SK-MEL-5 (cell line): ENCODE measurements at regions not wholly inside any gene's neighbourhood (a gene's known extent, or its start where the extent isn't known, plus 50 kb on each side); places are given as distances from the start of the nearest gene placed in this dataset.

Experiments
- DNase-seq: peaks from one replicate; pipeline ENCODE4 v3.0.0-alpha.2; 2016; ENCODE audit warnings: low read depth, low spot score
- in situ Hi-C: cut with HindIII; loops from 2 replicates; pipeline ENCODE4 v1.10.0; 2016; ENCODE audit warnings: low sequenced_read_pairs, high pct_unique_total_duplicates, low pct_unique_long_range_greater_than_20kb

DNA sequence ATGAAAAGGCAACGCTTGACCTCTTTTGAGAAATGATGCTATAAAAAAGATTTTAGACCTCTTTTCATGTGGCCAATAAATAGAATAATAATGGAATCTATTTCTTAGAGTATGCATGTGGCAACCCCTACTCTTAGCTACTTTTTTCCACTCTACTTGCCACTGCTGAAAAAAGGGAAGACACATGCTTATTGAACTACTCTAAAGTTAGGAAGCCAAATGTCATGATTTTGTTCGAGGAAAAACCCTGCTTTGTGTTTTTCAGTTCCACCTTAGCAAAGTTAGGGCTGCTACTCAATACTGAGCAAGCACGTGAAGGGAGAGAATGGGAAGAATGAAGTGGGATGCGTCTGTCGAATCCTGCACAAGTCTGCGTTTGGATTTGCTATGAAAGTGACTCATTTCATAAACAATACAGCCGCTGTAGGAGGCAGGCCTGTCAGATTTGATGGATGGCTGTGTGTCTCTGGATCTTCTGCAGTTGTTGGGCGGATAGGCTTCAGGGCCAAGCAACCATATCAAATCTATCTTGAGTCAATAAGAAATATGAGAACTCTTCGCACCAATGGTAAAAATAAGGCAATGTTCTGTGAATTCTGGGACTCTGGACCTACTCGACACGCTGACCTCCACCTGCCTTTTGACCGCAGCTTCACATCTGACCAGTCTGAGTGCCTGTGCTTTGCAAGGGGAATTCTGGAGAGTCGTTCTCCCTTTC is 333.6 kb downstream of the PIK3R1 start:
- peak; percentile 80 for DNase-seq
- in situ Hi-C loops, result no loop called here

DNA sequence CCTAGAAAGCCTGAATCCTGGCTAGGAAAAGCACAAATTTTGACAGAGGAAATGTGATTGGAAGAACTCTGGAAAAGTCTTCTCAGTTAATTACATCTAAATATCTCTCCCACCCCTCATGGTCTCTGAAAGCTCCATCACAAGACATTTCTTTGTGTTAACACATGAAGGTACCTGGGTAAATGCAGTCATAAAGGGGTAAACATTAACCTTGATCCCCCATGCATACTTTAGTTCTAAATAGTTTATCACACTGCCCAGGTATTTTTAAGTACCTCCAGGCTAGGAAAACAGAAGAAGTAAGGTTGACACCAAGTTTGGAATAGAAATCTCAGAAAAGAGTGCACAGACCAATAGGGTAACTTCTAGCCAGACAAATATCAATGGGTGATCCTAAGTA is 334.5 kb downstream of the PIK3R1 start:
- in situ Hi-C loops, result no loop called here
- DNase-seq, result no peak

DNA sequence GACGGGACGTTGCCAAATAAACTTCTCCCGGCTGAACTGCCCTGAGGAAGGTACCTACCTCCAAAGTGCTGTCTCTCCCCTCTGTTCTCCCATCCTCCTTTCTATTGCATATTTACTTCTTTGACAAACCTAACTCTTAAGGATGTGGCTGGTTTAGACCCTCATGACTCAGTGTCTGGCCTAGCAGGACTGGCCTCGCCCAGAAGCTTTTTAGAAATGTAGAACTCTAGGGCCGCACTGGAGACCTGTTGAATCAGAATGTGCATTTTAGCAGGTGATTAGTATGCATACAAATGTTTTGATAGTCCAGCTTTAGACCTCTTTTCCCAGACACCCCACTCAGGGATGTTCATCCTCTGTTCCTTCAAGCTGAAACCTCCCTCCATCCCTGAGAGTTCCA is 335.9 kb downstream of the PIK3R1 start:
- in situ Hi-C loops, result no loop called here
- DNase-seq, result no peak

DNA sequence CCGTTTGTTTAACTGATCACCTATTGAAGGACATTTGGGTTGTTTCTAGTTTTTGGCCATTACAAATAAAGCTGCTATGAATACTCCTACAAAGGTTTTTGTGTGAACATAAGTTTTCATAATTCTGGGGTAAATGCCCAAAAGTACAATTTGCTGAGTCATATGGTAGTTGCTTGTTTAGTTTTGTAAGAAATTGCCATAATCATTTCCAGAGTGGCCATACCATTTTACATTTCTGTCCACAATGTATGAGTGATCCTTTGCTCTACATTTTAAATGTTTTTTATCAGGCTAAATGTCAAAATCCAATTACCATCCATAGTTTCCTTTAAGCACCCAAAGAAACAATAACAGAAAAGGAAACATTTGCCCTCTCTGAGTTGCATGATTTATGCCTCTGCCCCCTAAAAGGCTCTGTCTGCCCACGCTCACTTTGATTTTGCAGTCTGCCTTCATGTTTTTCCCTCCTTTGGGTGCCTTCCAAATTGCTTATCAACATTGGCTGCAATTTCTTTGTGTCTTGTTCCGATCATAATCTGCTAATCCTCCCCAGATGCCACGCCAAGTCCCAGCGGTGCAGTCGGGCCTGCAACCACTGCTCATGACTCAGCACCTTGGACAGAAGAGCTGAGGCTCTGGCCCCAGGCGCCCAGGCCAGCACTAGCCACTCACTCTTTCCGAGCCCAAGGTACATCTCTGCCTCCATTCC is 339.2 kb downstream of the PIK3R1 start:
- no peak for DNase-seq
- in situ Hi-C loops, result no loop called here

DNA sequence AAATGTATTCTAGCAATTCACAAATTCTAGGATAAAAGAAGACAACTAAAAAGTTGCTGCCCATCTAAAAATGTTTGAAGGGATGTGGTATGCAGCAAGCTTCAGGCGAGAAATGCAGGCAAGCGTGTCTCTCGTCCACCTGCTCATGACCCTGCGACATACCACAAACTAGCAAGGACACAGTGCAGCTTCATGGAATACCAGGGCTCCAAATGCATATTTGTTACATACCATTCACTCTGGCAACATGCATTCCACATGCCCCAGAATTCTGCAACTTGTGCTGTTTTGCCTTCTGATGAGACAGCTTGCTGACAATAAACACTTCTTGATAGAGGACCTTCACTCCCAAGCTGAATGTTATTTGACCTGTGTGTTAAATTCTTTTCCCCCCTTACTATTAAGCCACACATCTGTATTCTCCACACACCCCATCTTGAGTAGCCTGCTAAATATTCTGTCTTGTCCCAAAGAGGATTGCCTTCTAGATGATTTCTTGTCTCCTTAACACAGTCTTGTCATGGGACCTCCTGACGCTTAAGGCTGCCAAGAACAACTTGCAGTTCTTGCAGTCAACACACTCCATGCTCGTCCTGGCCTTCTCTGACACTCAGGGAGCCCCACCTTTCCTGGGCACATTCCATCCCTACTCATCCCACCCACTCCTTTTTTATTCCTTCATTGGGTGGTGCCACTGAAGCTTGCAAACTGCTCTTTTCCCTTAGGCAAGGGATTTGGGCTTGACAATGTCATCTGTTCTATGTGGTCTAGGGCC is 340.5 kb downstream of the PIK3R1 start:
- in situ Hi-C loops, result no loop called here
- DNase-seq, result no peak

DNA sequence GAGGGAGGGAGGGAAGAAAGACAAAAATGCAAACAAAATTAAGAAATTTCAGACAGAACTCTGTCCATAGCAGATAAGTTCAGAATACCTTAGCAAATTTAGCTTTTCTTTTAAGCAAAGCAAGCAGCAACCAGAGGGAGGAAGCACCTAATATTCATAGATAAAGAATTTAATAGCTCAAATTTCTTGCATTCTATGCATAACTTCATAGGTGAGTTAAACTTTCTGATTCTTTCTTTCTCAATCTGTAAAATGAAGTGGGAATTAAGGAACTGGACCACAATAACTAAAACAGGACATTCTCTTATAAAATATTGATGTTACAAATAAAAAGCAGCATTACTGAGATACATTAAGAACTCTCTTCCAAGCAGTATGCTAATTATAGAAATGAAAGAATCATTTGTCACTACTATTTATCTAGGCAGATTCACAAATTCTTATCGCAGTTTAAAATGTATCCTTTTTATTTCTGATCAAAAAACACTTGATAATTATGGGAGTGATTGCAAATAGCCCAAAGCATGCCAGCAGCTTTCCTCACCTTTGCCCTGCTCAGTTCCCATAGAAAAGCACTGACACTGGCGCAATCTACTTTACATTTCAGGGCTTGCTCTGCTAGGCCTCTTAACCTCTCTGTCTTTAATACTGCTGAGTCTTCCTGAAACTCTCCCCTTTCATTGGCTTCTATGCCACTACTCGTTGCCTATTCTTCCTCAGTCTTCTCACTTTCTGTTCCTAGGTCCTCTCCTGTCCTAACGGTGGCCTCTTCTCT is 341.8 kb downstream of the PIK3R1 start:
- DNase-seq, result no peak
- in situ Hi-C loops, result no loop called here

DNA sequence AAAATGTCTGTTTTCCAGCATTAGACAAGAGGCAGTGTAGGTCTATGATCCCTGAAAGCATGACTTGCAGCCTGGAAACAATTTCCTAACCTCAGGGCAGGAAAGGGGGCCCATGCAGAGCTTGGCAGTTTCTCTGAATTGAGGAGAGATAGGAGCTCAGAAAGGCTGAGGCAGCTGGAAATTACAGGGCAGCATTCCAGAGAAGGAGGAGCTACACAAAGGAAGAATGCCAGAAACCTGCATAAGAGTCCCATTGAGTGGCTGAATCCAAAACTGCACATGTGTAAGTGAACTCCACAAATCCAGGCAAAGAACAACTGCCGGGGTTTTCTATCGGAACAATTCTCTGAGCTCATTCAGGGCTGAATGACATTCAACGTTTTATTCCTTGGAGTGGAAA is 346.8 kb downstream of the PIK3R1 start:
- in situ Hi-C loops, result no loop called here
- DNase-seq, result peak; percentile 74

DNA sequence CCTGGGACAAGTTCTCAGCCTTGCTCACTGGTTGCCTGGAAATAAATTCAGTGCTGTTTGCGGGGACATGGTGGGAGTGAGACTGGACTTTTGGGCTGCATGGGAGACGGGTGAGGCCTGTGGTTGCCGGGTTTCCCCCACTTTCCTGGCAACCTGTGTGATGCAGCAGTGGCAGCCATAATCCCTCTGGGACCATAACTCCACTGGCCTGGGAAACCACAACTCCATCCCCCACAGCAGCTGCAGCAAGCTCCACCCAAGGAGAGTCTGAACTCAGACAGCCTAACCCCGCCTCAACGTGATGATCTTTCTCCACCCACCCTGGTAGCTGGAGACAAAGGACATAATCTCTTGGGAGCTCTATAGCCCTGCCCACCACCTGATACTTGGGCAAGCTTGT is 349.9 kb downstream of the PIK3R1 start:
- no peak for DNase-seq
- in situ Hi-C loops, result no loop called here

DNA sequence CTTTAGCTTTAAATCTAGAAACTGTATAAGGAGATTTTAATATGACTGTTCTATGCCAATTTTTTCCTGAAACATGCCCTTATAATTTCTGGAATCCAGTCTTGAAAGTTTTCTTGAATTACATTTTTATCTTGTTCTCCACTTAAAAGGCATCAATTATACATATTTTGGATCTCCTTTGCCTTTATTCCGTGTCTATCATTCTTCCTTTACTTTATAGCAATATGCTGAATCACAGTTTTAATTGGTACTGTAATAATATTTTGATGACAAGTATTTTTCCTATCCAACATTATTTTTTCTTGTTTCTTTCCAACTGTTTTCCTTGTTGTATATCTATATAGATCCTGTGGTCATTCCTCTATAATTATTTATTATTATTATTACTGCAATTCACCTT is 361.2 kb downstream of the PIK3R1 start:
- in situ Hi-C loops, result no loop called here
- no peak for DNase-seq

DNA sequence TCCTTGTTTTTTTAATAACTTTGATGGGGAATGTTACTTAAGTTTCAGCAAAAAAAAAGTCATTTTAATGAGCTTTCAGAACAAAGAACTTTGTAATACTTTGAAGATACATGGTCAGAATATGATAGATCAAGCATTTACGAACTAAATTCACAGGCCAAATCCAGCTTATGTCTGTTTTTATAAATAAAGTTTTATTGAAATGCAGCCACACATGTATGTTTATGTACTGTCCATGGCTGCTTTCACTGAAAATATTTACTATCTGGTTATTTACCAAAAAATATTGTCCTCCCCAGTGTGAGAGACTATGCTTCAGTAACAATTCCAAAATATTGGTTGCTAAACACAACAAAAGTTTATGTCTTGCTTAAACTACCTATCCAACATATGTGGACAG is 366.7 kb downstream of the PIK3R1 start:
- in situ Hi-C loops, result no loop called here
- no peak for DNase-seq

DNA sequence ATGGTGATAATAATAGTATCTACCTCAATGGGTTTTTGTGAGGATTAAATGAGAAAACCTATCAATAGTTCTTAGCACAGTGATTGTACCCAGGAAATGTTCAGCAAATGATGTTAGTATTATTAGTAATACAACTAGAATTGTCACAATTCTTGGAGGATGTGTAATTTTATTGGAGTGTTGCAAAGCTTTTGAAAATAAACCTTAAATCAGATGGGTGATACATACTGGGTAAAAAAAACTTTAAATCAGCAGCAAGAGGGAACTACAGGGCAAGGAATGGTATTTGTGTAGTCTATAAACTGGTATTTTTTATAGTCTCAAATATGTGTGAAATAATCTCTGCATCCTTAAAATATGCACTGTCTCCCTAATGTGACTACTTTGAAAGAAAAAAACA is 371.6 kb downstream of the PIK3R1 start:
- no peak for DNase-seq
- in situ Hi-C loops, result no loop called here

DNA sequence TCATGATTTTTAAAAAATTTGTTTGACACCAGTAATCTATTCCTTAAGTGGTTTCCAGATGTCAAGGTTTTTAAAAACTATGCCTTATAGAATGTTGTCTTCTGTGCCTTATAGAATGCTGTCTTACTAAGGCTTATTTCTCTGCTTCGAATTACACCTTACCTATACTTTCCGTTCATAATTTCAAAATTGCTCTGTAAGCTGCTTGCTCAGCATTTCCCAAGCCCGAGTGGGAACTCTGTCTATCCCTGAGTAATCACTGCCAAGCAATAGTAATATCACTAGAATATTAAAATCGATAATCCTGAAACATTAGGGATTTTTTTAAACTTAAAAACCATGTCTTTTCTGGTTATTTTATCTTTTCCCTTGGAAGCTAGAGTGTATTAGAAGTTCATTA is 376.3 kb downstream of the PIK3R1 start:
- in situ Hi-C loops, result no loop called here
- DNase-seq, result no peak

DNA sequence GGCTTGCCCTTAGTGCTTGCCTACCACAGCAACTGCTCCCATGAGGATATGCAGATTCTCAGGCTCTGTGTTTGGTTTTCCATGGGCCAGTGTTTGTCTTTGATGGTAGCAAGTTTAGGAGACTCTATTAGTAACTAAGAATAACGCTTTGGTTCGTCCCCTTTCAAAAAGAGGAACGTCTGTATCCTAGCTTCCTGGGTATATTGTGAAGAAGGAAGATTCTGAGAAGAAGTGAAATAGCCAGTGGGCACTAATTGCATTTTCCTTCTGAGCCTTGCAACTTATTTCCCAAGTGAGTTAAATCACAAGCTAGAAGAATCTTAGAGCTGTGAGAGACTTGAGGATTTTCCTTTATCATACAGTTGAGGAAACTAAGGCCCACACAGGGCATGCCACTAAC is 376.8 kb downstream of the PIK3R1 start:
- in situ Hi-C loops, result no loop called here
- DNase-seq, result no peak

DNA sequence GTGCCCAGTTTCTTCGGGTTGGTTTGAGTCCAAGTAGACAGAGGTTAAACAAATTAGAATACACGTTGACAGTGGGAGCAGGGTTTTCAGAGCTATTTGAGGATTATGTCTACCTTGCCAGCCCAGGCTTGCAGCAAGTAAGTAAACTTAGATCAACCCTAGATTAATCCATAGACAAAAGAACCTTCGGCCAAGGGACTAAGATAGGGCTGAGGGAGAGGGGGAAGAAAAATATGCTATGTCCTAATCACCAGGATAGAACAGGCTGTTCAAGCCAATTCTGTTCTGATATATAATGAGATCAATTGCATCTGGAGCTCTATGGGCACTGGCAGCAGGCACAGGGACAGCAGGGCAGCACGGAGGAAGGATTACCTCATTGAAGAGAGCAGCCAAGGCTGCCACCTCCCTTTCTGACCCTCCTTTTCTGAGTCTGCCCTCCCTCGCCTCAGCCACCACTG is 377.7 kb downstream of the PIK3R1 start:
- in situ Hi-C loops, result no loop called here

DNA sequence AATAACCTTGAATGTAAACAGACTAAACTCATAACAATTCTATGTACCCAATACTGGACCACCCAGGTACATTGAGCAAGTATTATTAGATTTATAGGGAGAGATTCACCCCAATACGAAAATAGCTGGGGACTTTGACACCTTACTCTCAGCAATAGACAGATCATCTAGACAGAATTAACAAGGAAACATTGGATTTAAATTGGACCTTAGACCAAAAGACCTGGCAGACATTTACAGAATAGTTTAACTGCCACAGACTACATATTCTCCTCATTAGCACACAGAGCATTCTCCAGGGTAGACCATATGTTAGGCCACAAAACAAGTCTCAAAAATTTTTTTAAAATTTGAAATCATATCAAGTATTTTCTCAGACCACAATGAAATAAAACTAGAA is 397.4 kb downstream of the PIK3R1 start:
- in situ Hi-C loops, result no loop called here
- DNase-seq, result no peak

More for the DNA sequence above, 377.7 kb downstream of the PIK3R1 start:
- no peak for DNase-seq

DNA sequence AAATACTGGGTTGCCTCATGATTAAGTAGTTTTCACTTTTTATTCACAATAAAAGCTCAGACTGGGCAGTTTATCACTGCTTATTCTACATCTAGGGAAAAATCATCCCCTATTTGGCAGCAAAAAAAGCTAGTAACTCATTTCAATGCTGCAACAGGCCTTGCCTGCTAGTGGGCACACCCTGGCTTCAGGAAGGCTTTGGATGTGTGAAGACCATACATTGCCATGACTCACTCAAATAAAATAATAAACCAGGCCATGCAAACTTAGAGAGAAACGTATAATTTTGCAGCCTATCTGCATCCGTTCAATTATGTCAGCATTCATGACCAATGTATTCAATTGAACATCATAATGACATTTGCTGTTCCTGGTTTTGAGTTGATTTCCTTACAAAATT is 402.9 kb downstream of the PIK3R1 start:
- in situ Hi-C loops, result no loop called here
- DNase-seq, result no peak

DNA sequence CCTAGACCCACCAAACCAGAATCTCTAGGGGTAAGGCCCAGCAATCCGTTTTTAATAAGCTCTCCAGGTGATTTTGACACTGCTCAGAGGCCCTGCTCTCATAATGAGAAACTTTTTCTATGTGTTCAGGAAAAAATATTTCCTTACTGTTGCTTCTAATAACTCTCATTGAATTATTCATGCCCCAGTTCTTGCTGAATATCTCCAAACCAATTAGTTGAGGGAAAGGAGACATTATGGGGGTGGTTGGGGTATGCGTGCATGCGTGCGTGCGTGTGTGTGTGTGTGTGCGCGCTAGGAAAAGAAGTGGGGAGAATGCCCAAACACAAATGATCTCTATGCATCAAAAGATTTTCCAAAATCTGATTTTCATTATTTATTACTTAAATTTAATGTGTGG is 411.4 kb downstream of the PIK3R1 start:
- no peak for DNase-seq
- in situ Hi-C loops, result no loop called here
